OCI-LY3 (cell line): ENCODE measurements at regions not wholly inside any gene's neighbourhood (a gene's known extent, or its start where the extent isn't known, plus 50 kb on each side); places are given as distances from the start of the nearest gene placed in this dataset.

ENCODE experiments used
- CTCF ChIP-seq: fragments of 200-600, 300-600 bp; sonication (generic); IDR thresholded peaks from 2 replicates; pipeline ENCODE4 v1.5.1; 2014; ENCODE audit warnings: antibody characterized with exemption, low read length, low read depth
- EZH2phosphoT487 ChIP-seq: fragments of 200-600 bp; shearing (Covaris generic); IDR thresholded peaks from 2 replicates; pipeline ENCODE4 v1.6.1; 2018; ENCODE audit warnings: antibody characterized with exemption, mixed run types, low read depth

- TF ChIP-seq CTCF (no peak), EZH2phosphoT487 (no peak)
Observed at GRCh38 chr10:9823268-9823930, 1194.3 kb upstream of the CELF2 start.
